ENCODE measurements at regions not wholly inside any gene's neighbourhood (a gene's known extent, or its start where the extent isn't known, plus 50 kb on each side); places are given as distances from the start of the nearest gene placed in this dataset.

- no peak for DNase-seq (ENCODE audit: low read depth, low spot score)
These were observed 190.4 kb upstream of the HDAC4 start for GRCh38 chr2:239590995-239591915.

GRCh38 chr2:239590276-239590675 is 189.5 kb upstream of the HDAC4 start:
- no peak for DNase-seq (ENCODE audit: low read depth, low spot score)

GRCh38 chr2:239589833-239590232 is 189.0 kb upstream of the HDAC4 start:
- DNase-seq (ENCODE audit: low read depth, low spot score): no peak

GRCh38 chr2:239589270-239589825 is 188.5 kb upstream of the HDAC4 start:
- DNase-seq (ENCODE audit: low read depth, low spot score): no peak

- DNase-seq (ENCODE audit: low read depth, low spot score): no peak
These were observed 187.8 kb upstream of the HDAC4 start for GRCh38 chr2:239588451-239589269.

GRCh38 chr2:239587841-239588240 is 187.0 kb upstream of the HDAC4 start:
- DNase-seq (ENCODE audit: low read depth, low spot score): no peak

GRCh38 chr2:239587311-239587731 is 186.5 kb upstream of the HDAC4 start:
- DNase-seq (ENCODE audit: low read depth, low spot score): no peak

- DNase-seq (ENCODE audit: low read depth, low spot score): no peak
These were observed 186.0 kb upstream of the HDAC4 start for GRCh38 chr2:239586651-239587310.

- DNase-seq (ENCODE audit: low read depth, low spot score): no peak
These were observed 184.6 kb upstream of the HDAC4 start for GRCh38 chr2:239585422-239585821.

GRCh38 chr2:239584986-239585385 is 184.2 kb upstream of the HDAC4 start:
- no peak for DNase-seq (ENCODE audit: low read depth, low spot score)

- DNase-seq (ENCODE audit: low read depth, low spot score): no peak
These were observed 183.3 kb upstream of the HDAC4 start for GRCh38 chr2:239583879-239584859.

GRCh38 chr2:239583171-239583878 is 182.5 kb upstream of the HDAC4 start:
- no peak for DNase-seq (ENCODE audit: low read depth, low spot score)

GRCh38 chr2:239582476-239582875 is 181.7 kb upstream of the HDAC4 start:
- no peak for DNase-seq (ENCODE audit: low read depth, low spot score)

- no peak for DNase-seq (ENCODE audit: low read depth, low spot score)
These were observed 180.6 kb upstream of the HDAC4 start for GRCh38 chr2:239581352-239581901.

- no peak for DNase-seq (ENCODE audit: low read depth, low spot score)
These were observed 179.3 kb upstream of the HDAC4 start for GRCh38 chr2:239580199-239580527.

- DNase-seq (ENCODE audit: low read depth, low spot score): no peak
These were observed 178.8 kb upstream of the HDAC4 start for GRCh38 chr2:239579524-239580198.

GRCh38 chr2:239579081-239579480 is 178.3 kb upstream of the HDAC4 start:
- DNase-seq (ENCODE audit: low read depth, low spot score): no peak

GRCh38 chr2:239578381-239578780 is 177.6 kb upstream of the HDAC4 start:
- no peak for DNase-seq (ENCODE audit: low read depth, low spot score)

GRCh38 chr2:239577935-239578334 is 177.1 kb upstream of the HDAC4 start:
- no peak for DNase-seq (ENCODE audit: low read depth, low spot score)
